Right lobe of liver (tissue), 6 donors: ENCODE measurements at regions not wholly inside any gene's neighbourhood (a gene's known extent, or its start where the extent isn't known, plus 50 kb on each side); places are given as distances from the start of the nearest gene placed in this dataset.

Experiments
- ATAC-seq, 4 donors: fragments of 200-7000 bp; cut with Tn5 transposase; one replicate each; pipeline ENCODE4 v1.9.1; 2020; ENCODE audit warnings: mild to moderate bottlenecking in 4 of 4, moderate library complexity in 4 of 4
- DNase-seq, 3 donors: peaks; one replicate each; pipeline ENCODE4 v3.0.0-alpha.2; 2020
- H3K27ac ChIP-seq, 3 donors: fragments of 200-600 bp; one replicate each; pipeline ENCODE4 v1.8.0; 2022
- H3K27me3 ChIP-seq, 2 donors: fragments of 200-600 bp; one replicate each; pipeline ENCODE4 v1.8.0; 2022
- H3K36me3 ChIP-seq, 4 donors: fragments of 200-600 bp; sonication (generic) in 1 of 4; one replicate each; pipeline versions ENCODE4 v1.5.1 to v1.8.0; 2017 to 2022; ENCODE audit warnings: control low read depth in 1 of 4
- H3K4me1 ChIP-seq, 4 donors: fragments of 200-600 bp; sonication (generic) in 1 of 4; one replicate each; pipeline versions ENCODE4 v1.5.1 to v1.8.0; 2017 to 2022; ENCODE audit warnings: control low read depth in 1 of 4
- H3K4me3 ChIP-seq, 3 donors: fragments of 200-600 bp; one replicate each; pipeline ENCODE4 v1.8.0; 2022
- H3K9me3 ChIP-seq, 4 donors: fragments of 200-600 bp; sonication (generic) in 1 of 4; one replicate each; pipeline versions ENCODE4 v1.5.1 to v1.8.0; 2017 to 2022; ENCODE audit warnings: control low read depth in 1 of 4
- POLR2A ChIP-seq: fragments of 450-650 bp; IDR thresholded peaks from one replicate; pipeline ENCODE4 v1.6.1; 2017; ENCODE audit warnings: antibody characterized with exemption, mild to moderate bottlenecking
- WGBS: methylation state at CpG from one replicate; pipeline ENCODE4 v1.1.6; 2018; ENCODE audit warnings: low coverage, low lambda C conversion rate; ENCODE audit not compliant: insufficient coverage; ENCODE audit errors: missing lambda C conversion rate; 5-methylcytosine and 5-hydroxymethylcytosine counted together
- intact Hi-C, 2 donors: fragments of 100-400 bp; cut with DNase I; formaldehyde crosslinking; loops; one replicate each; pipeline versions ENCODE4 v1.11.2 to v1.14.1; 2022
- TF ChIP-seq, protein P1 (sequence below), 4 donors: fragments of 200-600 bp in 3 of 4; fragments of 450-650 bp in 1 of 4; IDR thresholded peaks; one replicate each; pipeline versions ENCODE4 v1.5.1 to v1.8.0; 2016 to 2022; ENCODE audit warnings: antibody characterized with exemption in 4 of 4, mild to moderate bottlenecking in 2 of 4
- donor health status: DM: no; HTN: yes; CAD: no.
- donor health status: DM: no; HTN: no; CAD: no.
- donor health status: DM: no; HTN: no; CAD: no.
- donor health status: DM: no; HTN: yes; CAD: no.
- donor health status: DM: no; HTN: yes; CAD: no.

DNA sequence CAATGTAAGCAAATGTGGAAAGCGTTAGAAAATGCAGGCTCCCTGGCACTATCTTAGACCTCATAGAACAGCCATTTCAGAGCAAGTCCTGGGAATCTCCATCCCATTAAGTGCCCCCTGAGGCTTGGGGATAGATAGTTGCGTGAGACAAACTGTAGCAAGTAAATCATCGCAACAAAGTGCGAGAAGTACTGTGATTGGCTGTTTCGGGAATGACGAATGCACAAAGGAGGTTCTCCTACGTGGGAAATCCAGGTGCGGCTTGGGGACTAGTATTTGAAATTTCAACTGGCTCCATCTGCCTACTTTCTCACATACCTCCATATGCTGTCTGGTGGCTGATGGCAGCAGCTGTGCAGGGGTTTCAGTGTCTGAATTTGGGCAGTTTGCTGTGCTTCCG is 84.5 kb downstream of the PLEKHG1 start:
- no peaks in the 10 kb centered on the region for H3K4me1 ChIP-seq
- peak overlapping the region in 2 of 3 donors; percentile 0 to 47 for H3K27ac ChIP-seq
- no peak overlapping the region for H3K4me3 ChIP-seq
- DNase-seq (no peak), ATAC-seq (no peak)
- no peaks in the 10 kb centered on the region for H3K27me3 ChIP-seq
- WGBS: 94% methylated on average over 8 of the region's 9 CpGs
- no peaks in the 10 kb centered on the region for H3K36me3 ChIP-seq
- TF ChIP-seq POLR2A: no peak
- TF ChIP-seq, protein P1, sequence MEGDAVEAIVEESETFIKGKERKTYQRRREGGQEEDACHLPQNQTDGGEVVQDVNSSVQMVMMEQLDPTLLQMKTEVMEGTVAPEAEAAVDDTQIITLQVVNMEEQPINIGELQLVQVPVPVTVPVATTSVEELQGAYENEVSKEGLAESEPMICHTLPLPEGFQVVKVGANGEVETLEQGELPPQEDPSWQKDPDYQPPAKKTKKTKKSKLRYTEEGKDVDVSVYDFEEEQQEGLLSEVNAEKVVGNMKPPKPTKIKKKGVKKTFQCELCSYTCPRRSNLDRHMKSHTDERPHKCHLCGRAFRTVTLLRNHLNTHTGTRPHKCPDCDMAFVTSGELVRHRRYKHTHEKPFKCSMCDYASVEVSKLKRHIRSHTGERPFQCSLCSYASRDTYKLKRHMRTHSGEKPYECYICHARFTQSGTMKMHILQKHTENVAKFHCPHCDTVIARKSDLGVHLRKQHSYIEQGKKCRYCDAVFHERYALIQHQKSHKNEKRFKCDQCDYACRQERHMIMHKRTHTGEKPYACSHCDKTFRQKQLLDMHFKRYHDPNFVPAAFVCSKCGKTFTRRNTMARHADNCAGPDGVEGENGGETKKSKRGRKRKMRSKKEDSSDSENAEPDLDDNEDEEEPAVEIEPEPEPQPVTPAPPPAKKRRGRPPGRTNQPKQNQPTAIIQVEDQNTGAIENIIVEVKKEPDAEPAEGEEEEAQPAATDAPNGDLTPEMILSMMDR (IDR thresholded peaks at IDR 0.05): no peak
- H3K9me3 ChIP-seq: no peaks in the 10 kb centered on the region
- intact Hi-C loops: no loop called here

DNA sequence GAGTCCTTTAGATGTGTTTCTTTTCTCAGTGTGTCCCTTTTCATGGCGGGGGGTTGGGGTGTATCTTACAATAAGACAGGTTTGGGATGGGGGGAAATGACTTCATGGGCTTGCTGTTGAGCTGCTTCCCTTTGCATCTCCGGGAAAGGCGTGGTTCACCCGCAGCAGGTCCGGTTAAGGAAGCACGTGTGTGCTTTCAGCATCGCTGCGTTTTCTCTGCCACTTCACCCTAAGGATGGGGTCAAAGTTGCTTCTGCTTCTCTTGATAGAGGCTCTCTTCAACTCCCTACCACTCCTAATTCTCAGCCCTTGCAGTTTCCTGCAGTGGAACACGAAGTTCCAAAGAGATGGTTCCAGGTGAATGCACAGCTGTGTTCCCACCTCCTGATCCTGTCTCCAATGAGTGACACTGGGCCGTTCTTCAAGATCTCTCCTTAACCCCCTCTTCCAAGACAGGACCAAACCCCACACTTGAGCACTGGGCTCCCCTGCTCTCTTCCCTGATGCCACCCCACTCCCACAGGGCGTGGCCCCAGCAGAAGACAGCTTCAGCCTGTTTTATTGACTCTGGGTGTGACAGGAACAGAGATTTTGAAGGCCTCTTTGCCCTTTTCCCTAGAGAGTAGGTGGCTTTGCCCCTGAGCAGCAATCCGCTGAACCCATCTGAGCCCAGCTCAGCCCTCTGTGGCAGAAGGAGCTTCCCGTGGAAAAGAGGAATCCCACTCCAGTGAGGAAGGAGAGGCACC is 85.2 kb downstream of the PLEKHG1 start:
- peak overlapping the region in 2 of 3 donors; percentile 0 to 47 for H3K27ac ChIP-seq
- ATAC-seq (peak; percentile 27 to 44 (median 40)), DNase-seq (no peak)
- no peaks in the 10 kb centered on the region for H3K36me3 ChIP-seq
- intact Hi-C loops: no loop called here
- TF ChIP-seq, protein P1 (IDR thresholded peaks at IDR 0.05): no peak
- no peak for TF ChIP-seq POLR2A
- H3K4me3 ChIP-seq: no peak overlapping the region
- WGBS: 44% methylated on average over 9 of the region's 13 CpGs
- no peaks in the 10 kb centered on the region for H3K9me3 ChIP-seq
- no peaks in the 10 kb centered on the region for H3K27me3 ChIP-seq
- no peaks in the 10 kb centered on the region for H3K4me1 ChIP-seq

DNA sequence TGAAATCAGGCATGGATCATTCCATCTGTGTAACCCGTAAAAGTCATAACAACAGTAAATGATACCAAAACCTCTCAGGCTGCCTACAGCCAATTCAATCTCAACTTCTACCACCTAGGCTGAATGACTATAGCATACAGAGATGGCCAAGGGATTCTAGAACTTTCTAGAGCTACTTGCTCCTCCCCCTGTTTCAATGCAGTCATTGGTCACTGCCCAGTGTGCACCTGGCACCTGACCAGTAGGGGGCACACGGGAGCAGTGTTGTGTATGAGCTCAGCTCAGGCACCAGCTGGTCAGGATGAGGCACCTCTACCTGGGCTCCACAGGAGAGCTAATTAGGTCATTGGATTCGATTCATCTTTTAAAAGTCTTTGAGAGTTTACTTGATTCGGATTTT is 86.2 kb downstream of the PLEKHG1 start:
- no peaks in the 10 kb centered on the region for H3K27me3 ChIP-seq
- no peak overlapping the region for H3K27ac ChIP-seq
- DNase-seq: peak in 1 of 3 donors; percentile 37
- H3K4me3 ChIP-seq: no peak overlapping the region
- intact Hi-C loops: no loop called here
- H3K9me3 ChIP-seq: no peaks in the 10 kb centered on the region
- no peaks in the 10 kb centered on the region for H3K36me3 ChIP-seq
- TF ChIP-seq, protein P1 (IDR thresholded peaks at IDR 0.05): peak; percentile 47 to 59 (median 56)
- TF ChIP-seq POLR2A: no peak
- ATAC-seq: peak; percentile 44 to 60 (median 48)
- 70% methylated on average over 4 of the region's 4 CpGs for WGBS
- H3K4me1 ChIP-seq: no peaks in the 10 kb centered on the region

DNA sequence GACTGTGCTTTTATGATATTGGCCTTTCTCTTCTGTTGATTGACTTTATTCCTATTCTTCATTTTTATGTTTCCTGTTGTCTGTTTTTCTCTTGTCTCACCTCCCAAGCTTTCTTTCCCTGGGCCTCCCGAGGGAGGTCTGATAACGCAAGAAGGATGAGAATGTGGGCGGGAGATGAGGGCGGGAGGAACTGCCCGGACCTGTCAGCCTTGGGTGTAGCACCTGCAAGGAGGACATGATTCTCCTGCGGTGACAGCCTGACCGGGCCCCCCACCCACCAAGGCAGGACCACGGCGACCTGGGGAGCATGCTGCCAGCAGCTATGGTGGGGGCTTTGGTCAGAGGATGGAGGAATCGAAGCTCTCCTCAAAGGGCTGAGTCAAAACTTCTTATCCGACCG is 86.9 kb downstream of the PLEKHG1 start:
- intact Hi-C loops: no loop called here
- no peaks in the 10 kb centered on the region for H3K27me3 ChIP-seq
- H3K36me3 ChIP-seq: no peaks in the 10 kb centered on the region
- WGBS: 87% methylated on average over 4 of the region's 12 CpGs
- no peak for TF ChIP-seq POLR2A
- TF ChIP-seq, protein P1 (IDR thresholded peaks at IDR 0.05): no peak
- no peak overlapping the region for H3K4me3 ChIP-seq
- DNase-seq (no peak), ATAC-seq (no peak)
- H3K4me1 ChIP-seq: no peaks in the 10 kb centered on the region
- no peaks in the 10 kb centered on the region for H3K9me3 ChIP-seq
- no peak overlapping the region for H3K27ac ChIP-seq
